NCI-H1417 treated with DMSO at 0.1 percent for 48 hours (cell line): ENCODE measurements at regions not wholly inside any gene's neighbourhood (a gene's known extent, or its start where the extent isn't known, plus 50 kb on each side); places are given as distances from the start of the nearest gene placed in this dataset.

ENCODE experiments used
- DNase-seq: peaks from one replicate; lab custom pipeline; 2025; lab: John Stamatoyannopoulos, UW

DNA sequence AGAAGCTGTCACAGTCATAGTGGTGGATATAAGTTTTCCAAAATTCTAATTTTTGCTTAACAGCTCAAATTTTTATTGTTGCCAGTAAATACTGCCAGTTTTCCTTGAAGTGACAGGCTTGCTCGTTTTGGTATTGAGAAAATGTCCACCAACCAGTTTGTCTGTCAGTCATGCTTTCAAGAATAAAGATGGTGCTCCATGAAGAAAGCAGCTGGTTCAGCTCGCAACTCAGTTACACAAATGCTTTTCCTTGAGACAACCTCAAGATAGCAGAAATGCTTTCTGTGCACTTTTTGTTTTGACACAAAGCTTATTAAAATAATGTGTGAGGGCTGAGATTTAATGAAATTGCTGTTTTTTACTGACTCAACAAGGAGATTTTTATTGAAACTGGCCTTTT lies 135.7 kb downstream of the LRRC70 start:
- DNase-seq: no peak

- no peak for DNase-seq
Observed at GRCh38 chr5:62708481-62709325, 130.1 kb downstream of the LRRC70 start.

DNA sequence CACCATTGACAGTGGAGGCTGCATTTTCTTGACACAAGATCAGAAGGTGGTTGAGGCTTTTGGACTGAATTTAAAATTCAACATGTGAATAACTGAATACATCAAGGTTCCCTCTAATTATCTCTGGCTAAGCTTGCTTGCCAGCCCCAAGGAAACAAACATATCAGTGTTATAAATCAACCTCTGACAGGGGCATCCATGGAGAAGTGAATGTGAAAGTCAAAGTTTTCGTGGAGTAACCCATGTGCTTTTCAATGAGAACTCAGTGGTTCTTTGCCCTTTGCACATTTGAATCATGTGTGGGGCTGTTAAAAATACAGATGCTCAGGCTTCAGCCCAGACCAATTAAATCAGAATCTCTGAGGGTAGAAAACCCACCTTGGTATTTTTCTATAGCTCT lies 128.9 kb downstream of the LRRC70 start:
- no peak for DNase-seq

- DNase-seq: no peak
Observed at GRCh38 chr5:62707131-62707530, 128.5 kb downstream of the LRRC70 start.

GRCh38 chr5:62705022-62705421 lies 126.4 kb downstream of the LRRC70 start:
- DNase-seq: no peak

GRCh38 chr5:62702126-62702525 lies 123.5 kb downstream of the LRRC70 start:
- no peak for DNase-seq

GRCh38 chr5:62701036-62701435 lies 122.4 kb downstream of the LRRC70 start:
- no peak for DNase-seq

DNA sequence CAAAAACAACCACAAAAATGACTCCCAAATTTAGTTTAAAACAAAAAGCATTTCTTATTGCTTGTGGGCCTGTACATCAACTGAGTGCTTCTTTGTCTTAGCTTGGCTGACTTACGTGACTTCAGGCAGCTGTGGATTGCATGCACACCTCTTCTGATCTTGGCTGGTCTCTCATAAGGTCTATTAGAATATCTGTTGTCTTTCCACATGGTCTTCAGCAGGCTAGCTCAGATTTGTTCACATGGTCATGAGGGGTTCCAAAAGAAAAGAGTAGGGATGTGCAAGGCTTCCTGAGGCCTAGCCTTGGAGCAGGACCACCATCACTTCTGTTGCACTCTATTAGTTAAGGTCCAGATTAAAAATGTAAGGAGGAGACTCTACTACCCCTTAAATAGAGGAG lies 120.1 kb downstream of the LRRC70 start:
- DNase-seq: no peak

DNA sequence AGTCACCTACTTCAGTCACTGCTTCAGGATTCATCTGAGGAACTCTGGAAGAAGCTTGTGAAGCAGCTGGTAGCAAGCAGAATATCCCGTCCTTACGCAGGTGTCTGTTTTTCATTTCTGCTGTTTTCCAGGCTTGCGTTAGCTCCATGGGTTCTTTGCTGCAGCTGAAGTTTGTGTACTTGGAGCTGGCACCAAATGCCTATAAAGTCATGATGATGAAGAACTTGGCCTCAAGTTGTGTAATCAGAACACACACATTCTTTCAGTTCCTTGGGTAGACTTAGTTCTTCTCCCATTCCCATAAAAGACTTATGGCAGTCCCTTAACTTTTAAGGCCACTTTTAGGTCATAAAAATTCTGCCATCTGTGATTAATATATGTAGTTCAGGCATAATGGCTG lies 116.7 kb downstream of the LRRC70 start:
- no peak for DNase-seq

DNA sequence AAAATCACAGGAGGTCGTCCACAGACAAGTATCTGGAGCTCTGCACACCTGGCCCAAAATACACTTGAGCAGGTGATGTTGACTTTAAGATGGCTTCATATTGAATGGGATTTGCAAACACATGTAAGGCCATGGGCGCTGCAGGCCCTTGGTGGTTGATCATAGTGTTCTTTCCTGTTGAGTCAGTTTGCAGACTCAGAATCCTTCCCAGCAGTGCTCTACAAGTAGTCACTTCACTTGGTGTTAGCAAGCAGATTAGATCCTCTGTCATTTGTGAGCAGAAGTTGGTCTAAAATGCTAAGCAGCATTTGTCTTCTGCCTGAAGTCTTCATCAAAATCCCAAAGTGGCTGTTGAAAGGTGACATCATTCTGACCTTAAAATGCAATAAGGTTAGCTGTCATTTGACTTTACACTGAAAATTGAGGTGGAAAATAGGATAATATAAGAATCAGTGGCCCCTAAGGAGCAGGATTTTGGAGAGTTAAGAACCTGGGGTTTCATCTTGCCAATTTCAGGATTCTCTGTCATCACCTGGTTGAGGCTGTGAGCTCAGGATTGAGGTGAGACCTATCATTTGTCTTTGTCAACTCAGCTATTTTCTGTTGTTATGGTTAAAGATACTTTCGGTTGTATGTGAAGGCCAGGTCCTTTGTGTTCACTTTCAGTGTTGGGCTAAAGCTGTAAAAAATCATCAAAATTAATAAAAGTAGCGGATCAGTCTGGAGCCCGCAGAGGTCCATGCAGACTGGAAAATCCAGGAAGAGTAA lies 114.5 kb downstream of the LRRC70 start:
- DNase-seq: no peak

DNA sequence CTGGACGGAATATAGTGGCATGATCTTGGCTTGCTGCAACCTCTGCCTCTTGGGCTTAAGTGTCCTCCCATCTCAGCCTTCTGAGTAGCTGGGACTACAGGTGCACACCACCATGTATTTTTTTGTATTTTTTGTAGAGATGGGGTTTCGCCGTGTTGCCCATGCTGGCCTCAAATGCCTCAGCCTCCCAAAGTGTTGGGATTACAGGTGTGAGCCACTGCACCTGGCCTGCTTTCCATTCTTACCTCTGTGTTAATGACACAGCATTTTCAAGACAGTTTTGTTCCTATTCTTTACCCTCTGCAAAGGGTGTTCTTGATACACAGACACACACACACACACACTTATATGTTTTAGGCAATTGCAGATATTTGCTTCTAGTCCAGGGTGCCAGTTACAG lies 113.3 kb downstream of the LRRC70 start:
- no peak for DNase-seq

DNA sequence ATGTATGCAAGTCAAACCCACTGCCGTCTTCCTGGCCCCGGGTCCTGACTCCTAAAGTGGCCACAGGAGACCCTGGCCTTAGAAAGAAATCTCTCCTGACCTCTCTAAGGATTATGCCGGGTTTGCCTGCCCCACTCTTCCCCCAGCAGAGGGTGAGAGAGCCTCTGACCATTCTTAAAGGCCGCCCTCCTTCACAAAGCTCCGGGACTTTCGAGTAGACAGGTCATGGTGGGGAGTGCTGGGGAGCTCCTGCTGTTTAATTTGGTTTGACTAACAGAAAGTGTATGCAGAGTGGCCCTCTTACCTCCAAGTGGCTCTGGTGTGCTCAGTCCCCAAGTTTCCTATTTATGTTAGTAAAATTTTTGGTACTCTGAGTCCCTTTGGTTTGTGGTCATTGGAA lies 111.8 kb downstream of the LRRC70 start:
- DNase-seq: no peak

- DNase-seq: no peak
Observed at GRCh38 chr5:62689599-62690368, 111.2 kb downstream of the LRRC70 start.

DNA sequence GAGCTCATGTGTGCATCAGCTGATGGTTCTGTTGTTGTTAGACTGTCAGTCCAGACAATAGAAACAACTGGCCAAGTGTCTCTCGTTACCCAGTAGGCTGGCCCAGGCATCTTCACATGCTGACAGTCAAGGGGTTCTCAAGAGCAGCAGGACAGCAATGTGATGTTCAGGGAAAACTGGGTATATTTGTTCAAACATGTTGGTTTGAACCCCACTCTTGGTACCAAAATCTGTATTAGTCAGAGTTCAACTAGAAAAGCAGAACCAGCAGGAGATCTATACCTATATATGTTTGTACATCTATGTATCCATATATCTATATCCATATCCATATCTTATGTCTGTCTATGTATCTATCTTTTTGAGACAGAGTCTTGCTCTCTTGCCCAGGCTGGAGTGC lies 108.1 kb downstream of the LRRC70 start:
- no peak for DNase-seq

- no peak for DNase-seq
Observed at GRCh38 chr5:62685221-62685620, 106.6 kb downstream of the LRRC70 start.

- no peak for DNase-seq
Observed at GRCh38 chr5:62684310-62684709, 105.7 kb downstream of the LRRC70 start.

- DNase-seq: no peak
Observed at GRCh38 chr5:62682059-62682458, 103.4 kb downstream of the LRRC70 start.

GRCh38 chr5:62681117-62681850 lies 102.7 kb downstream of the LRRC70 start:
- DNase-seq: no peak

- no peak for DNase-seq
Observed at GRCh38 chr5:62680121-62680520, 101.5 kb downstream of the LRRC70 start.
